HEK293 (cell line): ENCODE measurements at regions not wholly inside any gene's neighbourhood (a gene's known extent, or its start where the extent isn't known, plus 50 kb on each side); places are given as distances from the start of the nearest gene placed in this dataset.

Experiments
- TF ChIP-seq, protein P1 (sequence below): fragments of 450-650 bp; formaldehyde crosslinking; IDR thresholded peaks from 2 replicates; pipeline ENCODE4 v1.5.0; 2017; ENCODE audit warnings: missing biosample characterization, missing genetic modification characterization, borderline replicate concordance
- TF ChIP-seq, protein P2 (sequence below): fragments of 450-650 bp; formaldehyde crosslinking; IDR thresholded peaks from 2 replicates; pipeline ENCODE4 v1.5.1; 2016; ENCODE audit warnings: missing biosample characterization, missing genetic modification characterization

- TF ChIP-seq, protein P1, sequence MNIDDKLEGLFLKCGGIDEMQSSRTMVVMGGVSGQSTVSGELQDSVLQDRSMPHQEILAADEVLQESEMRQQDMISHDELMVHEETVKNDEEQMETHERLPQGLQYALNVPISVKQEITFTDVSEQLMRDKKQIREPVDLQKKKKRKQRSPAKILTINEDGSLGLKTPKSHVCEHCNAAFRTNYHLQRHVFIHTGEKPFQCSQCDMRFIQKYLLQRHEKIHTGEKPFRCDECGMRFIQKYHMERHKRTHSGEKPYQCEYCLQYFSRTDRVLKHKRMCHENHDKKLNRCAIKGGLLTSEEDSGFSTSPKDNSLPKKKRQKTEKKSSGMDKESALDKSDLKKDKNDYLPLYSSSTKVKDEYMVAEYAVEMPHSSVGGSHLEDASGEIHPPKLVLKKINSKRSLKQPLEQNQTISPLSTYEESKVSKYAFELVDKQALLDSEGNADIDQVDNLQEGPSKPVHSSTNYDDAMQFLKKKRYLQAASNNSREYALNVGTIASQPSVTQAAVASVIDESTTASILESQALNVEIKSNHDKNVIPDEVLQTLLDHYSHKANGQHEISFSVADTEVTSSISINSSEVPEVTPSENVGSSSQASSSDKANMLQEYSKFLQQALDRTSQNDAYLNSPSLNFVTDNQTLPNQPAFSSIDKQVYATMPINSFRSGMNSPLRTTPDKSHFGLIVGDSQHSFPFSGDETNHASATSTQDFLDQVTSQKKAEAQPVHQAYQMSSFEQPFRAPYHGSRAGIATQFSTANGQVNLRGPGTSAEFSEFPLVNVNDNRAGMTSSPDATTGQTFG (tag by site-specific recombination), result no peak
- TF ChIP-seq, protein P2, sequence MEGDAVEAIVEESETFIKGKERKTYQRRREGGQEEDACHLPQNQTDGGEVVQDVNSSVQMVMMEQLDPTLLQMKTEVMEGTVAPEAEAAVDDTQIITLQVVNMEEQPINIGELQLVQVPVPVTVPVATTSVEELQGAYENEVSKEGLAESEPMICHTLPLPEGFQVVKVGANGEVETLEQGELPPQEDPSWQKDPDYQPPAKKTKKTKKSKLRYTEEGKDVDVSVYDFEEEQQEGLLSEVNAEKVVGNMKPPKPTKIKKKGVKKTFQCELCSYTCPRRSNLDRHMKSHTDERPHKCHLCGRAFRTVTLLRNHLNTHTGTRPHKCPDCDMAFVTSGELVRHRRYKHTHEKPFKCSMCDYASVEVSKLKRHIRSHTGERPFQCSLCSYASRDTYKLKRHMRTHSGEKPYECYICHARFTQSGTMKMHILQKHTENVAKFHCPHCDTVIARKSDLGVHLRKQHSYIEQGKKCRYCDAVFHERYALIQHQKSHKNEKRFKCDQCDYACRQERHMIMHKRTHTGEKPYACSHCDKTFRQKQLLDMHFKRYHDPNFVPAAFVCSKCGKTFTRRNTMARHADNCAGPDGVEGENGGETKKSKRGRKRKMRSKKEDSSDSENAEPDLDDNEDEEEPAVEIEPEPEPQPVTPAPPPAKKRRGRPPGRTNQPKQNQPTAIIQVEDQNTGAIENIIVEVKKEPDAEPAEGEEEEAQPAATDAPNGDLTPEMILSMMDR (tag by site-specific recombination), result no peak
Measured at GRCh38 chr11:19306179-19306944, 65.6 kb upstream of the E2F8 start.
